HG03571 (cell line): ENCODE measurements at regions not wholly inside any gene's neighbourhood (a gene's known extent, or its start where the extent isn't known, plus 50 kb on each side); places are given as distances from the start of the nearest gene placed in this dataset.

Experiments used
- ATAC-seq: cut with Tn5 transposase; IDR thresholded peaks from one replicate; pipeline ENCODE4 v1.9.1; 2021; ENCODE audit not compliant: unreplicated experiment

- no peak for ATAC-seq
These were observed 116.2 kb downstream of the NSUN3 start for GRCh38 chr3:94179059-94179458.

DNA sequence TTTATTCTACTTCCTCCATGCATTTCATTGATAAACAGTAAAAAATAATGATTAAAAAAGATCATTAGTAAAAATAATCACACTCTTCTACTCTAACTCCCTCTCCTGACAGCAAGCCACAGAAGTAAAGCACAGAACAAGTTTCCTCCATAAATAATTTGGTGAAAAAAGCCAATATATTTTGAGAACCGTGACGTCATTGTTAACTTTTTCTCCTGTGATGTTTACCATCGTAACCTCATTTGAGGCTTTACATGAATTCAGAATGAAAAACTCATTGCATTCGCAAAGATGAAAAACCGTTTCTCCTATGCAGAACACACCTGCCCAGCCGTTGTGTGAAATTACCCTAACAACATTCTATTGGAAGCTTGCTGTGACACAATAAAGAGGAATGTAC lies 120.7 kb downstream of the NSUN3 start:
- ATAC-seq = no peak

DNA sequence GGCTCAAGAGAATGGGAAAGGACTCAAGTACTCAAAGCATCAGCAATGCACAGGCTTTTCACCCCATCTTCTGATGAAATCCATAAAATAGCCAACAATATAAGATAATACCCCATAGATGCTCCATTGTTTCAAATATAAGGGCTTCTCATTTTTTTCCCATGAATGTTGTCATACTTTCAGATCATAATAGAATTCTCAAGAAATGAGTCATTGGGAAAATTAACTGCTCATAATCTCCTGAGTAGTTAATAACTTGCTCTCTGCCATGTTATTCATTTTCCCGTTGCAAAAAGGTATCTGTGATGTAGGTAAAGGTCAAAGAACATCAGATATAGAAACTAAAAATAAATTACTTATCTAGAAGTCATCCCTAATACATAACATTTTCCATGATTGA lies 121.9 kb downstream of the NSUN3 start:
- ATAC-seq = no peak

DNA sequence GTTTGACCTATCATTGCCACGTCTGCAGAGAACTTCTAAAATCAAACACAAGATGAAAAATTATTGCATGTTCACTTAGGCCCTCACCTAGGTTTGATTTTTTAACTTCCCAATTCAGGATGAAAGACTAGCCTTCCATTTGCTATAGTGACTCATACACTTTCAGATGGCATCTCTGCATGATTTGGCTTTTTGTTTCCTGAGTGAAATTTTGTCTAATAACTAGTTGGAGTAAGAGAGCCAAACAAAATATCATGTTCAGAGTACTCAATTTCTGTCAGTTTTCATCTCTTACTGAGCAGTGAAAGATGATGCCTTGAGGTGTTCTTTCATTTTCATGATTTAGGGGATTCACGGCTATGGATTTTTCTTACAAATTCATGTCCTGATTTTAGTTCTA lies 122.9 kb downstream of the NSUN3 start:
- no peak for ATAC-seq

DNA sequence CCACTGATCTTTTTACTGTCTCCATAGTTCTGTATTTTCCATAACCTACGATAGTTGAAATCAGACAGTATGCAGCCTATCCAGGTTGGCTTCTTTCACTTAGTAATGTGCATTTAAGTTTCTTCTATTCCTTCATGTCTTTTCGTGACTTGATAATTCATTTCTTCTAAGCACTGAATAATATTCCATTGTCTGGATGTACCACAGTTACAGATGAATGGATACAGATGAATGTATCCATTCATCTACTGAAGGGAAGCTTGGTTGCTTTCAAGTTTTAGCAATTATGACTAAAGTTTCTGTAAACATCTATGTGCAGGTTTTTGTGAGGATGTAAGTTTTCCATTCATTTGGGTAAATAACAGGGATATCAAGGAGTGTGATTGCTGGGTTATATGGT lies 124.8 kb downstream of the NSUN3 start:
- ATAC-seq = no peak

DNA sequence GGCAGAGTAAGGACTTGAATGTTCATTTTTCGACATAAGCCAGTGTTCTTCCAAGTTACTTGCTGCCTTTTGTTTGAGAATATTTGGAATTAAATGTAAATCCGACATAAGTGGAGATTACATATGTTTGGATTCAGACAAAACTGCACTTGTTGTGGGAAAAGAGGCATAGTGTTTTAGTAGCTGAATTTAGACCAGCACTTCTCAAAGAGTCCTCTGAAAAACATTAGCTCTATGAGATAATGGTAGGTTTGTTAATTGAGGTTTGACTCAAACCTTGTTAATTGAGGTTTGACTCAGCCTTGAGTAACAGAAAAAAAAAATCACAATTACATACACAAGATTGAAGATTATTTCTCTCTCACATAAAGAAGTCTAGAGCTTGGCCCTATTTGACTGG lies 132.5 kb downstream of the NSUN3 start:
- ATAC-seq = no peak

DNA sequence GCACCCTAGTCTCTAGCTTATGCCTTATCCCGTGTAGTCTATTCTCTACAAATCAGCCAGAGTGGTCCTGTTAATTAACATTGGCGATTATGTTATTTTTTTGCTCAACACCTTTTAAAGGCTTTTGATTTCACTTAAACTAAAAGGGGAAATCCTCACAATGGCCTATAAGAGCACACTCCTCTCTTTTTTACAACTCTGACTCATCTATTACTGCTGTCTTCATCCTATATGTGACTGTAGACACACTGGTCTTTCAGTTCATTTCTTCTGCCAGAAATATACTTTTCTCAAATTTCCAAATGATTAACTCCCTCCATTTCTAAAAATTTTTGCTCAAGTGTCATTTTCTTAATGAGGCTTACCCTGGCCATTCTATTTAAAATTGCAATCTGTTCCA lies 143.4 kb downstream of the NSUN3 start:
- no peak for ATAC-seq

GRCh38 chr3:94210256-94210655 lies 147.4 kb downstream of the NSUN3 start:
- no peak for ATAC-seq

DNA sequence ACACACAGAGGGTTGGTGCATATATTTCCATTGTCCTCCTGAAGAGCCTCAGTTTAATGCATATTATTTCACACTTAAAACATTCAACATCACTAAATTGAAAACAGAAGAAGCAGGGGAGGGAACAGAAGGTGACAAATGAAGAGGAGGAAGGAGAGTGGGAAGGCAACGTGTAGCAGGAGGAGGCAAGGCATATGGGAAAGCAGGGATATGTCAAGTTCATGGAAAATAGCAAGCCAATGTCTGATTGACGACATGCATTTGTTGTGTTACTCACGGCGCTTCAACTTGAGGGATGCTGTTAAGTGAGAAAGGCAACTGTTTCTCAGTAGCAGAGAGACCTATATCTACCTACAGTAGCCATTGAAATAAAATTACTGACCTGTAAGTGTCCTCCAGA lies 154.5 kb downstream of the NSUN3 start:
- no peak for ATAC-seq

GRCh38 chr3:94220426-94220825 lies 157.6 kb downstream of the NSUN3 start:
- no peak for ATAC-seq

GRCh38 chr3:94221829-94222228 lies 159.0 kb downstream of the NSUN3 start:
- ATAC-seq = no peak

DNA sequence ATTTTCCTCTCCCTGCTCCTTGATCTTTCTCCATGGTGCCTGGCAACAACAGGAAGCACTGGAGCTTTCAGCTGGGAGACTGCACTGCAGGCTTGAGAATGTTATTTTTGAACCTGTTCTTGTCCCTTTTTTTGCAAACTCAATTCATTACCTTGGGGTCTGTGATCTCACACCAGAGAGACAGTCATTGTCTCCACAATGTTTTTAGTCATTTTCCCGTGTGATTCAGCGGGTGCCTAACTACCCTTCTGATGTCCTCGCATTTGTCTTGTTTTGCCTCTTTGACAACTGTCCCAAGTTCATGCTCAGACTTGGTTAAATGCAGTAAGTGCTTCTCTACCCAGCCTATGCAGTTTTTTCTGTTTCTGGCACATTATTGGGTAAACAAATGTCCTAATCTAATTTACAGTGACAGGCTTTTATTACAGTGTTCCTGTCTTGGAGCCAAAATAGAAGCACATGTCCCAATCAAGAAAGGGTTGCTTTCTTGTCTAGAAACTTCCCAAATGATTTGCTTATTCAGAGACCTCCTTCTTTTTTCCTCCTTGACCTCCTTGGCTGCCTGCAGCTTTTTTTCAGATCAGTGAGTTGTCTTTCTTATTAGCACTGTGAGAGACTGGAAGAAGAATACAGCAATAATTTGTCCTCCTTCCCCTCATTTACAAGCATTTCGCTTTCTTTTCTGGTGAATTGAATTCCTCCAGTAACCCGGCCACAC lies 162.4 kb downstream of the NSUN3 start:
- ATAC-seq = no peak

DNA sequence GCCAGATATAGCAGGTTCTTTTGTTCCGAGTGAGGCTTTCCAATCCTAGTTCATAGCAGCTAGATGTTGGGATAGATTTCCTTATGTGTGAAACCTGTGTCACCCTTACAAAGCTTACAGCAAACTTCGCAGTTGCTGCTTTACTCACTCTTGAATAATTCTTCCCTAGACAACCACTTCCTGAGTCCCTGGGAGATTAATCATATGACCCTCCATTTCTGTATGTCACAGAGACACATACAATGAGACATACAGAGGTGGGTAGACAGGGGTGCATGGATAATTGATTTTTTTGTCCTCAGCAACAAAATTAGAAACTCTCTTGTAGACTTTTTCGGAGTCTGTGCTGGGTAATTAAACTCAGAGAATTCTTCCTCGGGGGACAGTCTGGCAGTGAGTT lies 163.2 kb downstream of the NSUN3 start:
- no peak for ATAC-seq

- ATAC-seq = no peak
These were observed 170.1 kb downstream of the NSUN3 start for GRCh38 chr3:94232921-94233320.

DNA sequence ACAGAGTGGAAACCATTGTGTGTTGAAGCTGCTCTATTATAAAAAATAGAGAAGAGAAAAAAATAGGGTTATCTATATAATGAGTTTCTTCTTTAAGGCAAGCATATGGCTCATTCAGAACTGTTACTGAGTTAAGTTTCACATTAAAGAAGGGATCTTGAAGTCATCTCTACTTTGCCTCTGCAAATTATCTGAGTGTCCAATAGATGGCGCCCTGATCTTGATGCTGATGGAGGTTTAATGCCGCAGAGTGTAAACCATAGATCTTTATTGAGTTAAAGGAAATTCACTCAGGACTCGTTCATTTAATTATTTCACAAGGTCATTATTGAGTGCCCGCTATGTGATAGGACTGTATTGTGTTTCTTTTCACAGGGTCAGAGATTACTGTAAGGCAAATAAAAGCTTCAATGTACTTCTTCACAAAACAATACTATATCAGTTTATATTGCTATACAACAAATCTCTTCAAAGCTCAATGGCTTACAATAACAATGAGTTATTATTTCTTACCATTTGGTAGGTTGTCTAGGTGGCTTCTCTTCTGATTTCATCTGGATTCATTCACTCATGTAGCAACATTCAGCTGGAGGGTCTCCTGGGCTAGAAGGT lies 171.4 kb downstream of the NSUN3 start:
- no peak for ATAC-seq

DNA sequence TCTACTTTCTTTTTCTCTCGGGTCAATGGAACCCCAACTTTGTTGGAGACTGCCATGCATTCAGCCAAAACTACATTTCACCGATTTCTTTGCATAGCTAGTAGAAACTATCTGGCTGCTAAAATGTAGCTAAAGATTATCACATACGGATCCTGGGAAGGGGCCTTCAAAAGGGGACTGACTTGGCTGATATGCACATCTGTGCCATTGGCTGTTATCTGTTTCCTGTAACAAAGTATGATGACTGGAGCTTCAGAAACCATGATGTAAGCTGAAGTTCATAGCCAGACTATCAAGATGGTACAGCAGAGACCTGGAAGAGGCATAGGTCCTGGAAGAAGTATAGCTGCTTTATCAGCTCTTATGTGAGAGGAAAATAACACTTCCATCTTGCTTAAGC lies 179.1 kb downstream of the NSUN3 start:
- ATAC-seq = no peak

DNA sequence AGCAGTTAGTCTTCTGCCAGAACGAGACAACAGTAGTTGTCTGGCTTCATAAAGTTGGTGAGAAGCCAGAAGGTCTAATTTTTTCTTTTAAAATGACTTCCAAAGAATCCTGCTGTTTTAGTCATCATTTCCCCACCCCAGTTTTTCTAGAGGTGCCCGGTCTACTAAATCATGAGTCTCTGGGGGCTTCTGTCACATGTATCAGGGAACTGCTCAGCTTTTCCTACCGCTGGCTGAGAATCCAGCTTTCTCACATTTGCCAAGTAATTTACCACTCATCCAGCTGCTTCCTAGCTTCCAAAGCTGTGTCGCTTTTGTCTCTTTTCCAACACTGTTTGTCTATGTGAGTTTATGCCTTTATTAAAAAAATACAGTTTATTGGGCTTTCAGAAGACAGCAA lies 183.3 kb downstream of the NSUN3 start:
- no peak for ATAC-seq

GRCh38 chr3:94248042-94248441 lies 185.2 kb downstream of the NSUN3 start:
- no peak for ATAC-seq

DNA sequence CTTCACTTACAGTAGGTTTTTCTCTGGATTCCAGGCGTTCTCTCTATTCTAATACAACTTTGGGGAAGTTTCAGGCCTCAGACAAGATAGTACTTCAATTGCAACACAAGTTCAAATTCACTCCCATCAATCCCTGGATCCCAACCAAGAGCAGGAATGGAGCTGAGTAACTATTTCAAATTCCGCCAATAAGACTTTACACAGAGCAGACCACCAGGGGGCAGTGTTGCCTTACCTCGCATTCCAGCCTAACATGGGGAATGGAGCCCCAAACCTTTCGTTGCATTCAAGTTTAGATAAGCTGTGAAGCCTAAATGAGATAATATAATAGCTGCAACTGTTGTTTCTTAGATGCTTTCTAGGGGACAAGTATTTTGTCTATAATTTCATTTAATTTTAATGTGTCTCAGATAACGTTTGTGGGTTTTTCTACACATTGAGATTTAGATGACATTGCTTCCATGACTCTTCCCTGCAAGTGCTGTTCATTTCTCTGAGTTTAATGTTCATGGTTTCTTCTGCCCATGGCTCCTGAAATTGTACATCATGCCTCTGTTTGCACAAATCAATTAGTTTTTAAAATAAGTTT lies 186.7 kb downstream of the NSUN3 start:
- no peak for ATAC-seq

- ATAC-seq = no peak
These were observed 188.7 kb downstream of the NSUN3 start for GRCh38 chr3:94251566-94251965.

DNA sequence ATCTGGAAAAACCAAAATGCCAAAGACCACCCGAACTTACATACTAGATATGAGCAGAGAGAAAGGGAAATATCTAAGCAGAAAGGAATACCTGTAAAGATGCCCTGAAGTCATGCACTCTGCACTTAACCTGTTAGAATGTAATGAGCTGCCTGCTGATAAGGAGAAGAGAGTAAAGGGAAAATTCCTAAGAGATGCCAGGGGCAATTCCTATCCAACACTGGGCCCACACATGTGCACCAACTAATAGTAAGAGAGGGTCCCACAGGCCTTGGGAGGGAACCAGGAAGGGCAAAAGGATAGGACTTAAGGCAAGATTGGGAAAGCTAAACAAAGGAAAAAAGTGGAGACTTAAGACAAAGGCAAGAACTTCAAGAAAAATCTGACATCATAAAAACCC lies 189.5 kb downstream of the NSUN3 start:
- no peak for ATAC-seq

DNA sequence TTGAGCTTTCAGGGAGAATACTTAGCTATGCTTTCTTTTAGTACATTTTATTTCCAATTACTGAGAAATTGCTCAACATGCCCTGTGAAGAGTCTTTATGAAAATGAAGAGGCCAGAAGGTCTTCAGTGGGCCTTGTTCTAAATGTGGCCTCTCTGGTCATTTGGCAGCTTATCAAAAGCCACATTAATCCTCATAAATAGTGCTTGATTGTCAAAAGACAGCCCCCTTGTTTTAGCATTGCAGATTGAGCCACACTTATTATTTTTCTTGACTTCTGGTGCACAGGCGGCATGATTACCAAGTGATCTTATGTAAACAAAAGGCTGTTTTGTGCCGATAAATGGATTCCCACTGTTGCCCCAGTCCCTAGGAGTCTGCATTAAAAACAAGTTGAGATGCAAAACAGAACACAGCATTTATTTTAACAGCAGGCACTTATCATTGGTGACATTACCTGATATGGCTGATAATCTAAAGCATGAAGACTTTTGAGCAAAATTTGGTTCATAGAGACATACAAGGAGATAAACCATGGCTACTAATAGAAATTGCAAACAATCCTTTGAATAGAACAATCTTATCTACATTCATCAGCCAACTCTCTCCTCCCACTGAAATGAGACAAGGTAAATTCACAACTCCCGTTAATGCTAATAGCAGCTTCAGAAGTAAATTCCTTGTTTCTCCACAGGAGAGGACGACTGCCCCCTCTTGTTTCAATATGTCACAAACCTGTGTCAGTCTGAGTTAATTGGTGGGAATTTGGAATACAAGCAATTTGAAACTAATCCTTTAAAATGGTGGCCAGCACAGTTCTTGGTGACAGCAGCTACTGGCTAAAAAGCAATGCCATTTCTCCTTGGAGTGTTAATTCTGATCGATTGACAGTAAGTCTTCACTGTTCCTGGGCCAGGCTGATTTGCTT lies 194.3 kb downstream of the NSUN3 start:
- no peak for ATAC-seq
